HG03378 (cell line): ENCODE measurements at regions not wholly inside any gene's neighbourhood (a gene's known extent, or its start where the extent isn't known, plus 50 kb on each side); places are given as distances from the start of the nearest gene placed in this dataset.
"Not testable (repeated sequence)": the region's sequence is repeated elsewhere in the genome, so short reads cannot be mapped to it uniquely, and the experiment has no call there.

Experiments used
- ATAC-seq: cut with Tn5 transposase; IDR thresholded peaks from one replicate; pipeline ENCODE4 v1.9.1; 2021; ENCODE audit warnings: mild to moderate bottlenecking, moderate library complexity; ENCODE audit not compliant: unreplicated experiment

- no peak for ATAC-seq
Observed at GRCh38 chr9:102405218-102405867, 589.8 kb upstream of the CYLC2 start.

- ATAC-seq: no peak
Observed at GRCh38 chr9:102403514-102403913, 591.6 kb upstream of the CYLC2 start.

- no peak for ATAC-seq
Observed at GRCh38 chr9:102398205-102398604, 596.9 kb upstream of the CYLC2 start.

- ATAC-seq: not testable (repeated sequence)
Observed at GRCh38 chr9:102385620-102386019, 609.5 kb upstream of the CYLC2 start.

GRCh38 chr9:102362470-102363132, 624.2 kb upstream of the GRIN3A start:
- no peak for ATAC-seq

- no peak for ATAC-seq
Observed at GRCh38 chr9:102360846-102361245, 622.4 kb upstream of the GRIN3A start.

- ATAC-seq: no peak
Observed at GRCh38 chr9:102355982-102356381, 617.5 kb upstream of the GRIN3A start.

GRCh38 chr9:102354041-102354440, 615.6 kb upstream of the GRIN3A start:
- no peak for ATAC-seq

- not testable (repeated sequence) for ATAC-seq
Observed at GRCh38 chr9:102337471-102337870, 599.0 kb upstream of the GRIN3A start.

- ATAC-seq: no peak
Observed at GRCh38 chr9:102309379-102309778, 570.9 kb upstream of the GRIN3A start.

- no peak for ATAC-seq
Observed at GRCh38 chr9:102295188-102295587, 556.7 kb upstream of the GRIN3A start.

- ATAC-seq: no peak
Observed at GRCh38 chr9:102273952-102274351, 535.5 kb upstream of the GRIN3A start.

GRCh38 chr9:102253099-102253498, 514.7 kb upstream of the GRIN3A start:
- no peak for ATAC-seq

- no peak for ATAC-seq
Observed at GRCh38 chr9:102244916-102245315, 506.5 kb upstream of the GRIN3A start.

GRCh38 chr9:102237520-102237919, 499.1 kb upstream of the GRIN3A start:
- no peak for ATAC-seq

- no peak for ATAC-seq
Observed at GRCh38 chr9:102237094-102237493, 498.6 kb upstream of the GRIN3A start.

- ATAC-seq: not testable (repeated sequence)
Observed at GRCh38 chr9:102227416-102227815, 489.0 kb upstream of the GRIN3A start.

GRCh38 chr9:102225841-102226441, 487.5 kb upstream of the GRIN3A start:
- no peak for ATAC-seq

GRCh38 chr9:102223320-102224136, 485.1 kb upstream of the GRIN3A start:
- ATAC-seq: not testable (repeated sequence)

- ATAC-seq: no peak
Observed at GRCh38 chr9:102209176-102209575, 470.7 kb upstream of the GRIN3A start.

GRCh38 chr9:102206432-102206831, 468.0 kb upstream of the GRIN3A start:
- ATAC-seq: no peak
